ENCODE measurements at regions not wholly inside any gene's neighbourhood (a gene's known extent, or its start where the extent isn't known, plus 50 kb on each side); places are given as distances from the start of the nearest gene placed in this dataset.

DNA sequence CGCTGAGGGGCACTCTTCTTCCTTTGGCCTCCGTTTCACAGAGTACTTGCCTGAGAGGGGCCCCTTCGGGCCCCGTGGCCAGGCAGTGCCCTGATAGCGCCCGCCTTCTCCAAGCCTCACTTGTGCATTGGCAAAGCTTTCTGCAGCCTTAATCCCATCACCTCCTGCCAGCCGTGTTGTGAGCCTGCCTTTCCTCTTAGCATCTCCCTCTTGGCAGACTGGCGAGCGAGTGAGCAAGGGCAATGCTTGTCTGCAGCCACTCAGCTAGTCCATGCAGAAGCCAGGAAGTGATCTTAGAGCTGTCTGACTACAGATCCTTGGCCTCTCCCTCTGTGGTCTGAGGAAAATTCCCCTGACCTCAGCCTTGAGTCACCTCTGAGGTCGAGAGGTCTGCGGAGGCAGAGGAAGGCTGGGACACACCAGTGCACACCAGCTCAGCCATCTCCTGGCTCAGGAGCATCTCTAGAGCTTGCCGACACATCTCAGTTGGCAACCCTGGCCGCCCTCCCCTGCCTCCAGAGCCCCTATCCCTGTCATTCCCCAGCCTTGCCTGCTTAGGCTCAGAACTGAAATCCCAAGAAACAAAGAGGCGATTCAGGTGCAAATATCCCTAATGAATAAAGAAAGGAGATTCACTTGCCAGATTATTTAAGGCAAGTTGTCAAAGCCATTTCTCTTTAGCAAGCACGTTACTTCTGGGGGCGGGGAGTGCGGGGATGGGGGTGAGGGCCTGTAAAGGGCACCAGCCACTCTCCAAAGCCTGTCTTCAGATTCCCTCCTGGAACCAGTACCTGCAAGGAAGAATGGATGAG, 143.5 kb upstream of the MAMLD1 start:
- no peaks in the 10 kb centered on the region for H3K36me3 ChIP-seq (ENCODE audit: control insufficient read depth in 4 of 4, insufficient read depth in 3 of 4, low read depth in 1 of 4, low read length in 3 of 4)
- no peak overlapping the region for H3K27ac ChIP-seq (ENCODE audit: low read depth in 1 of 2, low read length in 2 of 2)
- H3K9ac ChIP-seq (ENCODE audit: low read depth in 1 of 2, low read length in 2 of 2) = no peak overlapping the region
- 90% methylated on average over 17 of the region's 17 CpGs for WGBS
- H3K4me1 ChIP-seq (ENCODE audit: control insufficient read depth in 4 of 4, insufficient read depth in 4 of 4, low read length in 3 of 4) = no peaks in the 10 kb centered on the region
- H3K9me3 ChIP-seq (ENCODE audit: control insufficient read depth in 4 of 4, low read length in 3 of 4) = no peaks in the 10 kb centered on the region
- DNase-seq (ENCODE audit: low spot score) = no peak
- TF ChIP-seq GABPA (IDR thresholded peaks at IDR 0.05 in 1 of 2, conservative IDR thresholded peaks at IDR 0.05 in 1 of 2) (no peak), JUND (IDR thresholded peaks at IDR 0.05) (no peak), TAF1 (conservative IDR thresholded peaks at IDR 0.05) (no peak), SP1 (IDR thresholded peaks at IDR 0.05) (no peak), YY1 (IDR thresholded peaks at IDR 0.05) (no peak), RXRA (IDR thresholded peaks at IDR 0.05) (no peak), FOXA1 (IDR thresholded peaks at IDR 0.05) (no peak), FOXA2 (IDR thresholded peaks at IDR 0.05) (no peak), EGR1 (IDR thresholded peaks at IDR 0.05; ENCODE audit: low read depth in 2 of 2) (no peak), HNF4G (IDR thresholded peaks at IDR 0.05) (no peak), RAD21 (IDR thresholded peaks at IDR 0.05) (no peak)
- TF ChIP-seq, protein P1, sequence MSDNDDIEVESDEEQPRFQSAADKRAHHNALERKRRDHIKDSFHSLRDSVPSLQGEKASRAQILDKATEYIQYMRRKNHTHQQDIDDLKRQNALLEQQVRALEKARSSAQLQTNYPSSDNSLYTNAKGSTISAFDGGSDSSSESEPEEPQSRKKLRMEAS (IDR thresholded peaks at IDR 0.05) = no peak
- TF ChIP-seq, protein P2, sequence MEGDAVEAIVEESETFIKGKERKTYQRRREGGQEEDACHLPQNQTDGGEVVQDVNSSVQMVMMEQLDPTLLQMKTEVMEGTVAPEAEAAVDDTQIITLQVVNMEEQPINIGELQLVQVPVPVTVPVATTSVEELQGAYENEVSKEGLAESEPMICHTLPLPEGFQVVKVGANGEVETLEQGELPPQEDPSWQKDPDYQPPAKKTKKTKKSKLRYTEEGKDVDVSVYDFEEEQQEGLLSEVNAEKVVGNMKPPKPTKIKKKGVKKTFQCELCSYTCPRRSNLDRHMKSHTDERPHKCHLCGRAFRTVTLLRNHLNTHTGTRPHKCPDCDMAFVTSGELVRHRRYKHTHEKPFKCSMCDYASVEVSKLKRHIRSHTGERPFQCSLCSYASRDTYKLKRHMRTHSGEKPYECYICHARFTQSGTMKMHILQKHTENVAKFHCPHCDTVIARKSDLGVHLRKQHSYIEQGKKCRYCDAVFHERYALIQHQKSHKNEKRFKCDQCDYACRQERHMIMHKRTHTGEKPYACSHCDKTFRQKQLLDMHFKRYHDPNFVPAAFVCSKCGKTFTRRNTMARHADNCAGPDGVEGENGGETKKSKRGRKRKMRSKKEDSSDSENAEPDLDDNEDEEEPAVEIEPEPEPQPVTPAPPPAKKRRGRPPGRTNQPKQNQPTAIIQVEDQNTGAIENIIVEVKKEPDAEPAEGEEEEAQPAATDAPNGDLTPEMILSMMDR (IDR thresholded peaks at IDR 0.05; ENCODE audit: low read depth, low read length, missing input control) = no peak
- TF ChIP-seq, protein P3, sequence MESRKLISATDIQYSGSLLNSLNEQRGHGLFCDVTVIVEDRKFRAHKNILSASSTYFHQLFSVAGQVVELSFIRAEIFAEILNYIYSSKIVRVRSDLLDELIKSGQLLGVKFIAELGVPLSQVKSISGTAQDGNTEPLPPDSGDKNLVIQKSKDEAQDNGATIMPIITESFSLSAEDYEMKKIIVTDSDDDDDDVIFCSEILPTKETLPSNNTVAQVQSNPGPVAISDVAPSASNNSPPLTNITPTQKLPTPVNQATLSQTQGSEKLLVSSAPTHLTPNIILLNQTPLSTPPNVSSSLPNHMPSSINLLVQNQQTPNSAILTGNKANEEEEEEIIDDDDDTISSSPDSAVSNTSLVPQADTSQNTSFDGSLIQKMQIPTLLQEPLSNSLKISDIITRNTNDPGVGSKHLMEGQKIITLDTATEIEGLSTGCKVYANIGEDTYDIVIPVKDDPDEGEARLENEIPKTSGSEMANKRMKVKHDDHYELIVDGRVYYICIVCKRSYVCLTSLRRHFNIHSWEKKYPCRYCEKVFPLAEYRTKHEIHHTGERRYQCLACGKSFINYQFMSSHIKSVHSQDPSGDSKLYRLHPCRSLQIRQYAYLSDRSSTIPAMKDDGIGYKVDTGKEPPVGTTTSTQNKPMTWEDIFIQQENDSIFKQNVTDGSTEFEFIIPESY (IDR thresholded peaks at IDR 0.05) = no peak
- TF ChIP-seq, protein P4, sequence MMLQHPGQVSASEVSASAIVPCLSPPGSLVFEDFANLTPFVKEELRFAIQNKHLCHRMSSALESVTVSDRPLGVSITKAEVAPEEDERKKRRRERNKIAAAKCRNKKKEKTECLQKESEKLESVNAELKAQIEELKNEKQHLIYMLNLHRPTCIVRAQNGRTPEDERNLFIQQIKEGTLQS (IDR thresholded peaks at IDR 0.05) = no peak
- TF ChIP-seq, protein P5, sequence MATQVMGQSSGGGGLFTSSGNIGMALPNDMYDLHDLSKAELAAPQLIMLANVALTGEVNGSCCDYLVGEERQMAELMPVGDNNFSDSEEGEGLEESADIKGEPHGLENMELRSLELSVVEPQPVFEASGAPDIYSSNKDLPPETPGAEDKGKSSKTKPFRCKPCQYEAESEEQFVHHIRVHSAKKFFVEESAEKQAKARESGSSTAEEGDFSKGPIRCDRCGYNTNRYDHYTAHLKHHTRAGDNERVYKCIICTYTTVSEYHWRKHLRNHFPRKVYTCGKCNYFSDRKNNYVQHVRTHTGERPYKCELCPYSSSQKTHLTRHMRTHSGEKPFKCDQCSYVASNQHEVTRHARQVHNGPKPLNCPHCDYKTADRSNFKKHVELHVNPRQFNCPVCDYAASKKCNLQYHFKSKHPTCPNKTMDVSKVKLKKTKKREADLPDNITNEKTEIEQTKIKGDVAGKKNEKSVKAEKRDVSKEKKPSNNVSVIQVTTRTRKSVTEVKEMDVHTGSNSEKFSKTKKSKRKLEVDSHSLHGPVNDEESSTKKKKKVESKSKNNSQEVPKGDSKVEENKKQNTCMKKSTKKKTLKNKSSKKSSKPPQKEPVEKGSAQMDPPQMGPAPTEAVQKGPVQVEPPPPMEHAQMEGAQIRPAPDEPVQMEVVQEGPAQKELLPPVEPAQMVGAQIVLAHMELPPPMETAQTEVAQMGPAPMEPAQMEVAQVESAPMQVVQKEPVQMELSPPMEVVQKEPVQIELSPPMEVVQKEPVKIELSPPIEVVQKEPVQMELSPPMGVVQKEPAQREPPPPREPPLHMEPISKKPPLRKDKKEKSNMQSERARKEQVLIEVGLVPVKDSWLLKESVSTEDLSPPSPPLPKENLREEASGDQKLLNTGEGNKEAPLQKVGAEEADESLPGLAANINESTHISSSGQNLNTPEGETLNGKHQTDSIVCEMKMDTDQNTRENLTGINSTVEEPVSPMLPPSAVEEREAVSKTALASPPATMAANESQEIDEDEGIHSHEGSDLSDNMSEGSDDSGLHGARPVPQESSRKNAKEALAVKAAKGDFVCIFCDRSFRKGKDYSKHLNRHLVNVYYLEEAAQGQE (IDR thresholded peaks at IDR 0.05) = no peak
- no peaks in the 10 kb centered on the region for H3K27me3 ChIP-seq (ENCODE audit: control insufficient read depth in 4 of 4, insufficient read depth in 4 of 4, low read length in 3 of 4)
- no peak overlapping the region for H3K4me3 ChIP-seq (ENCODE audit: low read depth in 1 of 3, low read length in 3 of 3)
